ENCODE measurements at regions not wholly inside any gene's neighbourhood (a gene's known extent, or its start where the extent isn't known, plus 50 kb on each side); places are given as distances from the start of the nearest gene placed in this dataset.
"Not testable (repeated sequence)": the region's sequence is repeated elsewhere in the genome, so short reads cannot be mapped to it uniquely, and the experiment has no call there.

GRCh38 chr1:187928288-187928687, 1099.5 kb downstream of the PLA2G4A start:
- DNase-seq, result peak; percentile 74

DNA sequence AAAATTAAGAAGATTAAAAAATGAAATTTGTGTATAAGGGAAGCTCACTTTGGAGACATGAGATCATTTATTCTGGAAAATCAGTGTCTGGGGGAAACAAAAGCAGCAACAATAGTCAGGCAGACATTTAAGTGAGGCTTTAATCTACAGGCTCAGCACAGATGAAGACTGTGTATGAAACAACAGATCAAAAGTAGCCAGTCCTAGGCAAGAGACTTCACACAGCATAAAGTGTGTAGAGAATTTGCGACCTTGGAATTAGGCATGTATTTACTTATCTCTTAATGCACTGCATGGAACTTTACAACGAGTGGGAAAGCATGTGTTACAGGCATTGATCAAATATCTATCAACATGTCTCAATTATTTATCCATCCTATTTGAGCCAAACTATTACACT, 1099.9 kb downstream of the PLA2G4A start:
- no peak for DNase-seq

DNA sequence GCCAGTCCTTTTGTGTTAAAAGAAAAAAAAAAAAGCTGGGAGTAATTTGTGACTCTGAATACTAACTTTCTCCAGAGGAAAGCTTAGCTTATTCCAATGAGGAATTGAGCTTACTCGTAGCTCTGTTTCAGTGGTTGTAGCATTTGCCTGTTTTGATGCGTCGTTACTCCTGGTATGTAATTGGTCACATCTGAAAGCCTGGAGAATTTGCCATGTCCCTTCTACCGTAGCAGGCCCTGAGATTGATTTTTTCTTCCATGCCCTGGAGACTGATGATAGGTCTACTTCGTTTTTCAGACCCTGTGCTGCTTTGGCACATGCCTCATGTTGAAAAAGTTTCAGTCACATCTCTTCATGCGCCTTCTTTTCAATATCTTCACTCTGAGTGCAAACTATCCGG, 1103.0 kb downstream of the PLA2G4A start:
- no peak for DNase-seq

DNA sequence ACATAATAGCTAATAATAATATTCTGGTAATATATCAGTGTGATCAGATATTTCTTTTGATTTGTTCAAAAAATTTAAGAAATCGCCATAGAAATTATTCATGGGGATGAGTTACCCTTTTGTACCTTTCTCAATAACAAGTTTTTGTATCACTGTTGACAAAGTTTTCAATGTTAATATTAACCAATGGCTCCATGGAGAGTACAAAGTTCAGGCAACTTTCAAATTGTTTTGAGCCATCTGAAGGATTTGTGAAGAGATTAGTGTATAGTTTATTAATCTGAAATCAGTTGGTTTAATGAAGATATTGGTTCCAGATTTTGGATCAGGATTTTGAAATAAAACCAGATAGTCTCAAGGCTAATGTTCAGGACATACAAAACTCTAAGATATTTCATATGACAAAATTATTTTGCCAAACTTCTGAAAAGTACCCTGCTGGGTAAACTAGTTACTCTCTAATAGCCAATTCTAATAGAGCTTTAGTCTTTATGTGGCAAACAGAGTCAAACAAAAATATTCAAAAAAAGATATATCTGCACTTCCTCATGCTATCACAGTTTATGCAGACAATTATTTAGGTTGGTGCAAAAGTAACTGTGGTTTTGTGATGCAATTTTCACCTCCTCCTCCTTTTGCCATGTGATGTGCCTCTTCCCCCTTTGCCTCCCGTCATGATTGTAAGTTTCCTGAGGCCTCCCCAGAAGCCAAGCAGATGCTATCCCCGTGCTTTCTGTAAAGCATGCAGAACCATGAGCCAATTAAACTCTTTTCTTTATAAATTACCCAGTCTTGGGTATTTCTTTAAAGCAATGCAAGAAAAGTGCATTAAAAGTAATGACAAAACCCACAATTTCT, 1105.0 kb downstream of the PLA2G4A start:
- no peak for DNase-seq

DNA sequence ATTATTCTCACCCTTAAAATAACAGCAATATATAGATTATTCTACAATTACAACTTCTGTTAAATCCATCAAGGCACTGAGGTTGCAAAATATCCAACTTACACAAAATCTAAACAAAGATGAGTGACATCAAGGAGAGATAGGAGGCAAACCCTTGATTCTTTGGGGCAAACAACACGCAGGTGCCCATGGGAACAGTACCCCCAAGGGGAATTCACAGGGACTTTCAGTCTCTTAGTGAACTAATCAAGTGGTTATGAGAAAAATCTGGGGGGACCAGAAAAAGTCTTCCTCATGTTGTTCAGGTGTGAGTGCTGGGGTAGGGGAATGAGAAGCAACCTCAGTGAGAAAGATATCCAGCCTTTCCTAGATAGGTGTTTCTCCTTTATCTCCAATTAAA, 1107.9 kb downstream of the PLA2G4A start:
- no peak for DNase-seq

GRCh38 chr1:187938092-187938491, 1109.3 kb downstream of the PLA2G4A start:
- no peak for DNase-seq

GRCh38 chr1:187942986-187943385, 1114.2 kb downstream of the PLA2G4A start:
- DNase-seq, result no peak

GRCh38 chr1:187943606-187944403, 1115.1 kb downstream of the PLA2G4A start:
- DNase-seq, result no peak

DNA sequence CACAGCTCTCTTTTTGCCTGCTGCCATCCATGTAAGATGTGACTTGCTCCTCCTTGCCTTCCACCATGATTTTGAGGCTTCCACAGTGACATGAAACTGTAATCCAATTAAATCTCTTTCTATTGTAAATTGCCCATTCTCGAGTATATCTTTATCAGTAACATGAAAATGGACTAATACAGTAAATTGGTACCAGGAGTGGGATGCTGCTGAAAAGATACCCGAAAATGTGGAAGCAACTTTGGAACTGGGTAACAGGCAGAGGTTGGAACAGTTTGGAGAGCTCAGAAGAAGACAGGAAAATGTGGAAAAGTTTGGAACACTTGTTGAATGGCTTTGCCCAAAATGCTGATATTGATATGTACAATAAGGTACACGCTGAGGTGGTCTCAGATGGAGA, 1117.9 kb downstream of the PLA2G4A start:
- not testable (repeated sequence) for DNase-seq

DNA sequence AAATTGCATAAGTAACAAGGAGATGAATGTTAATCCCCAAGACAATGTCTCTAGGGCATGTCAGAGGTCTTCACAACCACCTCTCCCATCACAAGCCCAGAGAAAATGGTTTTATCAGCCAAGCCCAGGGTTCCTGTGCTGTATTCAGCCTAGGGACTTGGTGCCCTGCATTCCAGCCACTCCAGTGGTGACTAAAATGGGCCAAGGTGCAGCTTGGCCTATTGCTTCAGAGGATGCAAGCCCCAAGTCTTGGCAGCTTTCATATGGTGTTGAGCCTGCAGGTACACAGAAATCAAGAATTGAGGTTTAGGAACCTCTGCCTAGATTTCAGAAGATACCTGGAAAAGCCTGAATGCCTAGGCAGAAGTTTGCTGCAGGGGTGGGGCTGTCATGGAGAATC, 1118.6 kb downstream of the PLA2G4A start:
- DNase-seq, result no peak

DNA sequence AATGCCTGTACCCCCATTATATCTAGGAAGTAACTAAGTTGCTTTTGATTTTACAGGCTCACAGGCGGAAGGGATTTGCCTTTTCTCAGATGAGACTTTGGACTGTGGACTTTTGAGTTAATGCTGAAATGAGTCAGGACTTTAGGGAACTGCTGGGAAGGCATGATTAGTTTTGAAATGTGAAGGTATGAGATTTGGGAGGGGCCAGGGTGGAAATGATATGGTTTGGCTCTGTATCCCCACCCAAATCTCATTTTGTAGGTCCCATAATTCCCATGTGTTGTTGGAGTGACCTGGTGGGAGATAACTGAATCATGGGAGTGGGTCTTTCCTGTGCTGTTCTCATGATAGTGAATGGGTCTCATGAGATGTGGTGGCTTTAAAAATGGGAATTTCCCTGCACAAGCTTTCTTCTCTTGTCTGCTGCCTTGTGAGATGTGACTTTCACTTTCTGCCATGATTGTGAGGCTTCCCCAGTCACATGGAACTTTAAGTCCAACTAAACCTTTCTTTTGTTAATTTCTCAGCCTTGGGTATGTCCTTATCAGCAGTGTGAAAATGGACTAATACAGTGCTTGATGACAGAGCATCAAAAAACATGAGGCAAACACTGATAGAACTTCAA, 1119.5 kb downstream of the PLA2G4A start:
- DNase-seq, result no peak

GRCh38 chr1:187949567-187949966, 1120.8 kb downstream of the PLA2G4A start:
- no peak for DNase-seq

DNA sequence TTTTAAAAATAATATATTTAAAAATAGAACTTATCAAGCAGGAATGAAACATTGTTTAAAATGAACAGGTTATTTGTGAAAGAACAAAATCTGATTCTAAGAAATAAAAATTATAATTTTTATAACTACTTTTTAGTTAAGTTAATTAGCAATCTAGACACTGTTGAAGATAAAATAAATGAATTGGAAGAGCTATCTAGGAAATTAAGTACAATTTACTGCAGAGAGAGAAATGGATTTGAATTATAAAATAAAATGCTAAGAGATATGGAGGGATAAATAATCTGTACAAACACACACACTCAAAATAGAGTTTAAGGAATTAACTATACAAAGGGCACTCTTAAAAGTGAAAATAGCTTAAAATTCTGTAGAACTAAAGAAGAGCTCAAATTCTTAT, 1123.1 kb downstream of the PLA2G4A start:
- no peak for DNase-seq

- no peak for DNase-seq
Measured at GRCh38 chr1:187952446-187952845, 1123.7 kb downstream of the PLA2G4A start.

- DNase-seq, result no peak
Measured at GRCh38 chr1:187956975-187957374, 1128.2 kb downstream of the PLA2G4A start.

DNA sequence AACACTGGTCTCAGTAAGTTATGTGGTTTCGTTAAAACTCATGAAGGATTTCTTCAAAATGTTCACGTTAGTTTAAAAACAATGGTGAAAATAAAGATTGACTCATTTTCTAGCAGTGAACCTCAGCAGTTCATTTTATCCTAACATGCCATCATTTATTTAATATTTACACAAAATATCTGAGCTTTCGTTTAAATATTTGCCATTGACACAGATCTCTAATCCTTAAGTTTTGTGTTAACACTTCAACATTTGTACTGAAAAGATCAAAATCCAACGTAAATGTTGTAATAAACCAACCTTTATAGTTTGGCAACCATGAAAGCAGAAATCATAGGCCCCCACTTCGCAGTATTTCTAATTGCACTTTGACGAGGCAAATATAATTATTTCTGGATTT, 1129.5 kb downstream of the PLA2G4A start:
- no peak for DNase-seq

DNA sequence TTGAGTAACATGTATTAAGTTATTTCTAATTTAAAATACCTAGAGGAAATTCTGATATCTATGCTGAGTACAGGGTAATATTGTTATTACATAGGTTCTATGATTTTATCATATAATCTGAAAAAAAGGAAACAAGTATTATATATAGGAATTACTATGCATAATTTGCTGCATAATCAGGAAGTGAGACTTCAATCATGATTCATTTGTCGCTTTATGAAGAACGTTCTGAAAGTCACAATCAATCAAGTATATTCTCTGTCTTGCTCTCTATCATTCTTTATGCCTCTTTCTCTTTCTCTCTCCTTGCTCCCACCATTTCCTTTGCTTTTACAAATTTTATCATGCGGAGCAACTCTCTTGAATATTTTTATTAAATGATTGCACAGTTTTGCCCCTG, 1130.3 kb downstream of the PLA2G4A start:
- DNase-seq, result no peak

DNA sequence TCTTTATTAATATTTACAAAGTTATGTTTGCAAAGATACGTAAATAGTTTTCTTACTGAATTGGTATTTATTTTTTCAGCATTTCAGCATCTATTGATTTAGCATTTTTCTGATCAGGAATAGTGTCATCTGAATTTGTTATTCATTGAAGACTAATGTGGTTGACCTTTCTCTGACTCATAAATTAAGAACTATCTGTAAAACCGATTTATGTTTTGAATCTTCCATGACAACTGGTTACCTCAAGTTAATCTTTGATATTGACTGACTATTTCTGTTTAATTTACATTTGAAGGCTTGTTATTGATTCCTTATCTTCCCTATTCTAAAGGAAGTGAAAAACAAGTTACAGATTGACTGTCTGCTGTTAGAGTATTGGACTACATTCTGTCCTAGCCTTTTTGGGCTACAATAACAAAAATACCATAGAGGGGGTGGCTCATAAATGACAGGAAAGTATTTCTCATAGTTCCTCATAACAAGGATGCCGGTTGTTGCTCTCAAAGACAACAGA, 1131.4 kb downstream of the PLA2G4A start:
- DNase-seq, result no peak

DNA sequence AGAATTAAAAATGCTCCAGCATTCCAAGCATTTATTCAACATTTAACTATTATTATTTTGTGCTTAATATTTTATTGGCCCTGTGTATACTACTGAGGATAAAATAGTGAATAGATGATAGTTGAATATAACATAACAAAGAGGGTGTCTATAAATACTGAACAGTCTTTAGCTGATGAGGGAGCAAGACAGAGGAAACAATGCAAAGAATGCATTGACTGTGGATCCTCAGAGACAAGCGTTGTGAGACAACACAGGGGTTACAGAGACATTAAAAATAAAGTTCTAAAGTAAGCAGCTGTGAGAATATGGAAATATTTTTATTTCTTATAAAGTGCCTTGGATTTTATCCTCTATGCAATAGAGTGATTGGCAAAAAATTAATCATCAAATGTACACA, 1133.1 kb downstream of the PLA2G4A start:
- DNase-seq, result no peak

DNA sequence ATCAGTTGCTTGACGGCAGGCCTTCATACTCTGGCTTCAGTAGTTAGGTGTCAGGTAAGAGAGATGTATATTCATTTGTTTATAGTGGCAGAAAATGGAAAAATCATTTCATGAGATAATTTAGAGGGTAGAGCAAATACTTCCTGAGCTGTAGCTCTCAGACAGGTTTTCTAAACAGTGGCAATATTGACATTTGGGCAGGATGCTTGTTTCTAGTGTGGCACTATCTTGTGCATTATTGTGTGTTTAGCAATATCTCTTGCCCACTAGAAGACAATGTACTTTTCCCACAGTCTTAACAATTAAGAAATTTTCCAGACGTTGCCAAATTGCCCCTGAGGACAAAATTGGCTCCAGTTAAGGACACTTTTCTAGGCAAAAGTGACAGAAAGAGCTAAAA, 1143.1 kb downstream of the PLA2G4A start:
- no peak for DNase-seq

- no peak for DNase-seq
Measured at GRCh38 chr1:187977298-187977697, 1148.5 kb downstream of the PLA2G4A start.

DNA sequence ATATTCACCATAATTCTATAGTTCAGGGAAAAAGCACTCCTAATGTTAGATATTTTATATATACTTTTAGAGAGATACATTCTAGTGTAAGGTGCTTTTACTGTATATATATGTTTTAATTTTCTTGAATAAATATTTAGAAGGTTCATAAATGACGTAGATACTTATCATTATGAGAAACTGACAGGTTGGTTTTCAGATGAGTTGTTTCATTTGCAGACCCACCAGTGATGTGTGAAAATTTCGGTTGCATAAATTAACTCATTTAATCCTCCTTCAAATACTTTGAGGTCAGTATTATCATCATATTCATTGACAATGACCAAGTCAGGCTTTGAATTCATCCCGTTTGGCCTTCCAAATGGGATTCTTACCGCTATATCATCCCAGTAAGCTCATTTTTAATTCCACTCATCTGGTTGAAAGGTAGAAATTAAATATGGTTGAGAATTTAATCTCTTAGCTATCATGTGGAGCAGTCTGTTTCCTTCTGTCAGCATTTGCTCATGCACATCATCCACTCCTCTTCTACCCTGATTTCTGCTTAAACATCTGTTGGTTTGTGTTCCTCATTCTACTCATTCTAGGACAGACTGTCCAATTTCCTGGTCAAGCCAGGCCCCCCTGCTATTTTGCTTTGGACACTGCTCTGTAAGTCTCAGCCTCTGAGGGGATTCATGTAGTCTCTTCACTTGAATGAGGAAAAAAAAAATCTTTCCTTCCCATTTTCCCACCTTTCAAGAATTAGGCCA, 1156.6 kb downstream of the PLA2G4A start:
- DNase-seq, result peak; percentile 44

Measured in NCI-H82 (cell line).